ENCODE measurements at regions not wholly inside any gene's neighbourhood (a gene's known extent, or its start where the extent isn't known, plus 50 kb on each side); places are given as distances from the start of the nearest gene placed in this dataset.

- intact Hi-C loops (cut with DNase I), result no loop called here
- Histone ChIP-seq H3K27me3 (no peaks in the 10 kb centered on the region), H3K4me1 (no peaks in the 10 kb centered on the region), H3K27ac (no peak overlapping the region), H3K36me3 (no peaks in the 10 kb centered on the region), H3K4me3 (no peak overlapping the region), H3K9me3 (no peaks in the 10 kb centered on the region)
- no peak for DNase-seq (ENCODE audit: low spot score in 2 of 2)
- TF ChIP-seq CTCF (IDR thresholded peaks at IDR 0.05), result no peak
Observed at GRCh38 chr2:41042343-41042742, 590.5 kb upstream of the SLC8A1 start.

- Histone ChIP-seq H3K4me3 (no peak overlapping the region), H3K4me1 (no peaks in the 10 kb centered on the region), H3K36me3 (no peaks in the 10 kb centered on the region), H3K27ac (no peak overlapping the region), H3K9me3 (no peaks in the 10 kb centered on the region), H3K27me3 (no peaks in the 10 kb centered on the region)
- intact Hi-C loops (cut with DNase I), result no loop called here
- no peak for DNase-seq (ENCODE audit: low spot score in 2 of 2)
- TF ChIP-seq CTCF (IDR thresholded peaks at IDR 0.05), result no peak
Observed at GRCh38 chr2:41061356-41061755, 609.5 kb upstream of the SLC8A1 start.

GRCh38 chr2:41062336-41062735 is 610.4 kb upstream of the SLC8A1 start:
- H3K27me3 ChIP-seq, result no peaks in the 10 kb centered on the region
- intact Hi-C loops (cut with DNase I), result no loop called here

GRCh38 chr2:41066168-41066567 is 614.3 kb upstream of the SLC8A1 start:
- H3K4me1 ChIP-seq, result no peaks in the 10 kb centered on the region

More at GRCh38 chr2:41062336-41062735, 610.4 kb upstream of the SLC8A1 start:
- Histone ChIP-seq H3K9me3 (no peaks in the 10 kb centered on the region), H3K4me3 (no peak overlapping the region), H3K36me3 (no peaks in the 10 kb centered on the region), H3K4me1 (no peaks in the 10 kb centered on the region), H3K27ac (no peak overlapping the region)
- no peak for TF ChIP-seq CTCF (IDR thresholded peaks at IDR 0.05)
- no peak for DNase-seq (ENCODE audit: low spot score in 2 of 2)

GRCh38 chr2:41068740-41069139 is 616.9 kb upstream of the SLC8A1 start:
- intact Hi-C loops (cut with DNase I), result no loop called here
- Histone ChIP-seq H3K4me3 (no peak overlapping the region), H3K27me3 (no peaks in the 10 kb centered on the region), H3K36me3 (no peaks in the 10 kb centered on the region), H3K9me3 (no peaks in the 10 kb centered on the region), H3K27ac (no peak overlapping the region), H3K4me1 (no peaks in the 10 kb centered on the region)
- no peak for TF ChIP-seq CTCF (IDR thresholded peaks at IDR 0.05)
- DNase-seq (ENCODE audit: low spot score in 2 of 2), result no peak

More at GRCh38 chr2:41066168-41066567, 614.3 kb upstream of the SLC8A1 start:
- Histone ChIP-seq H3K4me3 (no peak overlapping the region), H3K27ac (no peak overlapping the region), H3K27me3 (no peaks in the 10 kb centered on the region), H3K36me3 (no peaks in the 10 kb centered on the region), H3K9me3 (no peaks in the 10 kb centered on the region)
- DNase-seq (ENCODE audit: low spot score in 2 of 2), result no peak
- TF ChIP-seq CTCF (IDR thresholded peaks at IDR 0.05), result no peak
- intact Hi-C loops (cut with DNase I), result no loop called here

- Histone ChIP-seq H3K27ac (no peak overlapping the region), H3K27me3 (no peaks in the 10 kb centered on the region), H3K4me3 (no peak overlapping the region), H3K36me3 (no peaks in the 10 kb centered on the region), H3K4me1 (no peaks in the 10 kb centered on the region), H3K9me3 (no peaks in the 10 kb centered on the region)
- DNase-seq (ENCODE audit: low spot score in 2 of 2), result no peak
- intact Hi-C loops (cut with DNase I), result no loop called here
- TF ChIP-seq CTCF (IDR thresholded peaks at IDR 0.05), result no peak
Observed at GRCh38 chr2:41078341-41078740, 626.5 kb upstream of the SLC8A1 start.

All from ascending aorta (tissue), 2 donors.